ENCODE measurements at regions not wholly inside any gene's neighbourhood (a gene's known extent, or its start where the extent isn't known, plus 50 kb on each side); places are given as distances from the start of the nearest gene placed in this dataset.

DNA sequence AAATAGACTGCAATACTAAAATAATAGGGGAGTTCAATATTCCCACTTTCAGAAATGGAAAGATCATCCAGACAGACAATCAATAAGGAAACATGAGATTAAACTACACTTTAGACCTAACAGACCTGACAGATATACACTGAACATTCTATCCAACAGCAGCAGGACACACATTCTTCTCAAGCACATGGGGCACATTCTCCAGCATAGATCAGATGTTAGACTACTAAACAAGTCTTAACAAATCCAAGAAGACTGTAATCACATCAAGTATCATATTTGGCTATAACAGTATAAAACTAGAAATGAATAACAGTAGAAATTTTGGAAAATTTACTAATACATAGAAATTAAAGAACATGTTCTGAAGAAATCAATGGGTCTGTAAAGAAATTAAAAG lies 458.9 kb upstream of the ANKRD30A start:
- no peak for TF ChIP-seq CTCF (IDR thresholded peaks at IDR 0.05)
- TF ChIP-seq POLR2A (IDR thresholded peaks at IDR 0.05) = no peak
- TF ChIP-seq POLR2AphosphoS5 (IDR thresholded peaks at IDR 0.05) = no peak
- TF ChIP-seq EP300 (IDR thresholded peaks at IDR 0.05) = no peak
